C1 segment of cervical spinal cord (tissue), 14 donors: ENCODE measurements at regions not wholly inside any gene's neighbourhood (a gene's known extent, or its start where the extent isn't known, plus 50 kb on each side); places are given as distances from the start of the nearest gene placed in this dataset.
"Not testable (repeated sequence)": the region's sequence is repeated elsewhere in the genome, so short reads cannot be mapped to it uniquely, and the experiment has no call there.

ENCODE experiments used
- DNase-seq, 14 donors: peaks; one replicate each; lab custom pipeline; 2025; lab: John Stamatoyannopoulos, UW

DNA sequence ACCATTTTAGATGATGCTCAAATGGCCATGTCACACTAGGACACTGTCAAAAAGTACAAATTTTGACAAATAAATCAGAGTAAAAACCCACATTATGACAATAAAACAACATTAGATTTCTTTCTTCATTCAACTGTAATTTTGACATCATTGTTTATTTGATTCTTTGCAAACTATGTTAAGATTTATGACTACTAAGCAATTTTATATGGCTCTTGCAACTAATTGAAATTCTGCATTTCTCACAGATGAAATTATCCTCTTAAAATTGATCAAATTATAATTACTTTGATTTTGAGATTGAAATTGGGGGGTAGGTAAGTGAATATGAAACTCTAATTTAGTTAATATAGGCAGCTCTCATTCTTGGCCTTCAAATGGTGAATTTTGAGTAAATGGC, 59.8 kb downstream of the ATOH1 start:
- no peak for DNase-seq

DNA sequence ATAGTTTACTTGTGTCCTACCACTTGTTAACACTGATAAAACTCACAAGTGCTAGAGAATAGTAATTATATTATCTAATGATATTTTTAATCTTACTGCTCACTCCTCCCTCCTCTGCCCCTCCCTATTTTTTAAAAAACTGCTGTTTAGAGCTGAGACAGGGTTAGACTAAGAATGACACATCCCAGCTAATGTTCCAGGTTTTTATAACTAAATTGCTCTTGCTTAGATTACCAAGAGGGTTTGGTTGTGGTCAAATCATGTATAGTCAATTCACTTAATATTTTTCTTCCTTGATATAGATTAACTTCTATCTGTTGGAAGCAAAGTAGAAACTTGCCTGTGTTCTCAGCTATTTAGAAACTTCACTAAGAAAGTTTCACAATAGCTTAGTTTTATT, 60.2 kb downstream of the ATOH1 start:
- no peak for DNase-seq

- DNase-seq, result no peak
These were observed 62.7 kb downstream of the ATOH1 start for GRCh38 chr4:93891244-93891643.

DNA sequence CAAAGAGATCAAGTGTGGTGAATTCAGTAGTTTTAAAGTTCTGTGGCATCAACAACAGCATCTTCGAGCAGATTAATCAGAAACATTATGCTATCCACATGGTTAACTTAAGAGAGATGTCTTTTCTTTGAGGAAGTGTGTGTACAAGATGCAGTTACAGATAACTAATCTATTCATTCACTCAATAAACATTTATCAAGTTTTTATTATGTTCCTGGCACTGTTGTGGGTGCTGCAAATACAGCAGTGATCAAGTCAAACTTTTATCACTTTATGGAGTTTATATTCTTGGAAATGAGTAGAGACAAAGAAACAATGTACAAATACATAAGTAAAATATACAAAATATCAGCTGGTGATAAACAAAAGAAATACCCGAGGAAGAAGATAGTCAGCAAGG, 66.4 kb downstream of the ATOH1 start:
- no peak for DNase-seq

GRCh38 chr4:93896516-93896915, 68.0 kb downstream of the ATOH1 start:
- DNase-seq, result no peak

- DNase-seq, result no peak
These were observed 69.0 kb downstream of the ATOH1 start for GRCh38 chr4:93897559-93897958.

- no peak for DNase-seq
These were observed 80.2 kb downstream of the ATOH1 start for GRCh38 chr4:93908778-93909177.

DNA sequence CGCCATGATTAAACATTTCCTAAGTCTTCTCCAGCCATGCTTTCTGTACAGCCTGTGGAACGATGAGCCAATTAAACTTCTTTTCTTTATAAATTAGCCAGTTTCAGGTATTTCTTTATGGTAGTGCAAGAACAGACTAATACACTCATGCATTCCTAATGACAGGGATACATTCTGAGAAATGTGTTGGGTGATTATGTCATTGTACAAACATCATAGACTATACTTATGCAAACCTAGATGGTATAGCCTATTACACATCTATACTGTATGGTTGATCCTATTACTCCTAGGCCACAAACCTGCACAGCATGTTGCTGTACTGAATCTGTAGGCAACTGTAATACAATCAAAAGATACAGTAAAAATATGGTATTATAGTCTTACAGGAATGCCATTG, 83.1 kb downstream of the ATOH1 start:
- no peak for DNase-seq

- no peak for DNase-seq
These were observed 83.6 kb downstream of the ATOH1 start for GRCh38 chr4:93912146-93912545.

- DNase-seq, result no peak
These were observed 90.3 kb downstream of the ATOH1 start for GRCh38 chr4:93918856-93919255.

- DNase-seq, result not testable (repeated sequence)
These were observed 95.0 kb downstream of the ATOH1 start for GRCh38 chr4:93923570-93923969.

- no peak for DNase-seq
These were observed 118.7 kb downstream of the ATOH1 start for GRCh38 chr4:93947286-93947685.

- not testable (repeated sequence) for DNase-seq
These were observed 121.7 kb downstream of the ATOH1 start for GRCh38 chr4:93950239-93950638.

GRCh38 chr4:93957186-93957585, 128.6 kb downstream of the ATOH1 start:
- no peak for DNase-seq

DNA sequence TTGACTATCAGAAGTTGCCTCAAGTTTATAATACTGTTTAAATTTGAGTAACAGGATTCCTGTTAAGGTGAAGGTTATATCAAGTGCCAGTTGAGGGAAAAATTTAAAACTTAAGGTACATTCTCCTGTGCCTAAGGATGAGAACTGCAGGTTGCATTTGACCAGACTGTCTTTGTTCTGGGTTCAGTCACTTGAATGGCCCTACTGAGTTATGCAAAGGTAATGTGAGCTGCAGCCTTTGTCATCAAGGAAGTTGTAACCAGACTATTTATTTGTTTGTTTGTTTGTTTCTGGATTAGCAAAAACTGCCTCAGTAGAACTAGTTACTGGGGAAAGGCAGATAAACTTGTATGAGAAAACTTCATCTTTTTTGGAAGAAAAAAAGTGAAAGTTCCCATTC, 131.9 kb downstream of the ATOH1 start:
- no peak for DNase-seq

DNA sequence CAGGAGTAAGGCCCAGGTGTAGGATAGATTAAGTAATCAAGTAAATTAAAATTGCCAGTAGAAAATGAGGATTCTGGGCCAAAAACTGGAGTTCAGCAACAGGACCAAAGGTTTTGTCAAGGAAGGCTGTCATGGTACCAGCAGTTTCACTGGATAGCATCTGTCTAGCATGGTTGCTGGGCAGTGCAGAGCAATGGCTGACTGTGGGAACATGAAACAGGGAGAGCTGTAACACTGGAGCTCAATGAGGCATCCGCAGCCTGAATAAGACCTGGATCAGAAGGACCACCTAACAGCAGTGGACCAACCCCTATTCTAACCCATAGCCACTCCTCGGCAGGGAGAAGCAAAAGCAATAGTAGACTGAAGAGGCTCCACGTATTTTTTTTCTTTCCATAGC, 132.4 kb downstream of the ATOH1 start:
- DNase-seq, result no peak

- DNase-seq, result no peak
These were observed 153.0 kb downstream of the ATOH1 start for GRCh38 chr4:93981594-93981993.

- DNase-seq, result no peak
These were observed 153.7 kb downstream of the ATOH1 start for GRCh38 chr4:93982255-93982654.

DNA sequence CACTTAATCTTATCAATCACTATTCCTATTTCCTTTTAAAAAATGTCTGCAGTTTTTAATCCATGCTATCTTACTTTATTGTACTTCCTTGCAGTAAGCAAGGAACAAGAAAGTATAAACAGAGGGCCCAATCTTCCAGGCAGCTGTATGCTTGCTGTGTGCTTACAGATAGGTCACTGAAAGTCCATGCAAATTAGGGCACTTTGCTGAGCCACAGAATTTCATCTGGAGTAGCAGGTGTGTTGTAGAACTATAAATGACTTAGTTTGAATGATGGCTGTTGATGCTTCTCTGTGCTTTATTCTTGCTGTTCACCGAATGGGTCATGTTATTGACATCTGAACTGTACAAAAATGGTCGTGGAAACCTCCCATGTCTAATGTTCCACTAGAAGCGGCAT, 154.6 kb downstream of the ATOH1 start:
- no peak for DNase-seq

DNA sequence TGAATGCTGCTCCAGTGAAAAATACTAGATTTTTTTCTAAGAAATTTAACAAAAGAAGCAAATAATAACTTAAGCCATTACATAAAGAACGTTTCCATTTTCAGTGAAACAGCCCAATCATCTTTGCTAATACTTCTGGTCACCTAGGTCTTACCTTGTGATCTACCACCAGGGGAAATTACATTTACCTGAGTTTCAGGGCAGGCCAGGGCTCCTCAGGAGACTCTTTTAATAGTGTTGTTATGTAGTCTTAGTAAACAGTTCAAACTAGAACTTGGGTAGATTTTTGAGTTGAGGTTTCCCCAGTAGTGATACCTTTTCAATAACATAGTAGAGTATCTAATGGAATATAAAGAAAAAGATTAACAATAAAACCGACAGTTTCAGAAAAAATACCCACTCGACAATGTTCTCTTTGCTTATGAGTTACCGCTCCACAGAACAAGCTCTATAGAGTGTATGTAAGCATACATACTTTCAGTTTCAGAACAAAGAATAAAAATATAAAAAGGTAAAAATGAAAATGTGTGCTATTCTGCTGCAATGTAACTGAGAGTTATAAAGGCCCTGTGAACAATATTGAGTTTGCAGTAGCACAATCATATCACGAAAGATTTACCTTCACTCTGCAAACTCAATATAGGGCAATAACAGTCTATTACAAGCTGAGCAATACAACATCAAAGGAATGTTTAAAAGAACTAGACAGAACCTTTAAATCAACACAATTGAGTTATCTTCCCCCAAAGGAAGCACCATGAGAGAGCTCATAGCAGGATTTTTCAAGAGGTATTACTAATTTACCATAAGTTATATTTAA, 165.8 kb downstream of the ATOH1 start:
- DNase-seq, result no peak

GRCh38 chr4:93996895-93997294, 168.3 kb downstream of the ATOH1 start:
- no peak for DNase-seq

GRCh38 chr4:94000559-94000958, 172.0 kb downstream of the ATOH1 start:
- no peak for DNase-seq

- DNase-seq, result no peak
These were observed 178.4 kb downstream of the ATOH1 start for GRCh38 chr4:94006932-94007331.

GRCh38 chr4:94011190-94011589, 182.6 kb downstream of the ATOH1 start:
- DNase-seq, result no peak
